ENCODE measurements at regions not wholly inside any gene's neighbourhood (a gene's known extent, or its start where the extent isn't known, plus 50 kb on each side); places are given as distances from the start of the nearest gene placed in this dataset.

GRCh38 chr13:111573801-111574200, 253.4 kb downstream of the TEX29 start:
- Histone ChIP-seq H3K27me3 (ENCODE audit: control insufficient read depth in 1 of 2, insufficient read depth in 2 of 2, low read length in 2 of 2) (no peaks in the 10 kb centered on the region), H3K9me3 (ENCODE audit: control insufficient read depth in 1 of 2, insufficient read depth in 1 of 2, low read length in 2 of 2) (peaks cover 18 to 29% of the 10 kb centered on the region in 2 experiments), H3K4me3 (ENCODE audit: low read length) (no peak overlapping the region), H3K36me3 (ENCODE audit: insufficient read depth, low read length) (no peaks in the 10 kb centered on the region), H3K27ac (ENCODE audit: low read depth in 1 of 2, low read length in 2 of 2) (no peak overlapping the region), H3K4me1 (ENCODE audit: insufficient read depth, low read length) (no peaks in the 10 kb centered on the region)
- ATAC-seq (ENCODE audit: poor library complexity) = no peak
- no peak for DNase-seq
- TF ChIP-seq, protein P1, sequence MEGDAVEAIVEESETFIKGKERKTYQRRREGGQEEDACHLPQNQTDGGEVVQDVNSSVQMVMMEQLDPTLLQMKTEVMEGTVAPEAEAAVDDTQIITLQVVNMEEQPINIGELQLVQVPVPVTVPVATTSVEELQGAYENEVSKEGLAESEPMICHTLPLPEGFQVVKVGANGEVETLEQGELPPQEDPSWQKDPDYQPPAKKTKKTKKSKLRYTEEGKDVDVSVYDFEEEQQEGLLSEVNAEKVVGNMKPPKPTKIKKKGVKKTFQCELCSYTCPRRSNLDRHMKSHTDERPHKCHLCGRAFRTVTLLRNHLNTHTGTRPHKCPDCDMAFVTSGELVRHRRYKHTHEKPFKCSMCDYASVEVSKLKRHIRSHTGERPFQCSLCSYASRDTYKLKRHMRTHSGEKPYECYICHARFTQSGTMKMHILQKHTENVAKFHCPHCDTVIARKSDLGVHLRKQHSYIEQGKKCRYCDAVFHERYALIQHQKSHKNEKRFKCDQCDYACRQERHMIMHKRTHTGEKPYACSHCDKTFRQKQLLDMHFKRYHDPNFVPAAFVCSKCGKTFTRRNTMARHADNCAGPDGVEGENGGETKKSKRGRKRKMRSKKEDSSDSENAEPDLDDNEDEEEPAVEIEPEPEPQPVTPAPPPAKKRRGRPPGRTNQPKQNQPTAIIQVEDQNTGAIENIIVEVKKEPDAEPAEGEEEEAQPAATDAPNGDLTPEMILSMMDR (IDR thresholded peaks at IDR 0.05) = no peak
- H3K27ac Mint-ChIP-seq = no peak overlapping the region
- no peaks in the 10 kb centered on the region for H3K36me3 Mint-ChIP-seq (ENCODE audit: low read depth)
- H3K4me3 Mint-ChIP-seq = no peak overlapping the region
- peaks cover 2% of the 10 kb centered on the region for H3K9me3 Mint-ChIP-seq
- intact Hi-C loops (cut with DNase I, micrococcal nuclease) = no loop called here
- peaks cover 2% of the 10 kb centered on the region for H3K27me3 Mint-ChIP-seq
- no peaks in the 10 kb centered on the region for H3K4me1 Mint-ChIP-seq (ENCODE audit: low read depth)
- POLR2A ChIA-PET = no interaction called here
- CTCF ChIA-PET = no interaction called here

DNA sequence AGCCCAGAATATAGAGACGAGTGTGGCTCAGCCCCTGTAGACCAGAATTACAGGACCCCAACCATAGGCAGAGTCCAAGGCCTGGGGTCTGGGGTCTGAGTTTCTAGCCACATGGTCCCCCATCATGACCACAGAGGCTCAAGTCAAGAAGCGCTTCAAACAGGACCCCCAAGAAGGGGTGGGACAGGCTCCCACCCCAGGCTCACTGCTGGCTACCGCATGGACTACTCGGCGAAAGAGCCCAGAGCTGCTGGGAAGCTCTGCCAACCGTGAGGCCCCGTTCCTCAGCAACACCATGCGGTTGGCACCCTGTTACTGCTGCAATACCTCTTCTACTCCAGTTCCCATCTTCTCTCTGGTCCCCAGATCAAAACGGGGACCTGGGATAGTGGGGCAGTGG, 254.8 kb downstream of the TEX29 start:
- no peaks in the 10 kb centered on the region for H3K27me3 ChIP-seq (ENCODE audit: control insufficient read depth in 1 of 2, insufficient read depth in 2 of 2, low read length in 2 of 2)
- Mint-ChIP-seq H3K4me3 (no peak overlapping the region), H3K27me3 (no peaks in the 10 kb centered on the region), H3K27ac (no peak overlapping the region), H3K9me3 (peaks cover 2% of the 10 kb centered on the region), H3K4me1 (ENCODE audit: low read depth) (no peaks in the 10 kb centered on the region), H3K36me3 (ENCODE audit: low read depth) (no peaks in the 10 kb centered on the region)
- CTCF ChIA-PET = no interaction called here
- peaks cover 18 to 36% of the 10 kb centered on the region in 2 experiments for H3K9me3 ChIP-seq (ENCODE audit: control insufficient read depth in 1 of 2, insufficient read depth in 1 of 2, low read length in 2 of 2)
- H3K36me3 ChIP-seq (ENCODE audit: insufficient read depth, low read length) = no peaks in the 10 kb centered on the region
- H3K4me3 ChIP-seq (ENCODE audit: low read length) = no peak overlapping the region
- ATAC-seq (ENCODE audit: poor library complexity) (no peak), DNase-seq (no peak)
- POLR2A ChIA-PET = no interaction called here
- H3K27ac ChIP-seq (ENCODE audit: low read depth in 1 of 2, low read length in 2 of 2) = no peak overlapping the region
- no peaks in the 10 kb centered on the region for H3K4me1 ChIP-seq (ENCODE audit: insufficient read depth, low read length)
- intact Hi-C loops (cut with DNase I, micrococcal nuclease) = no loop called here
- TF ChIP-seq, protein P1 (IDR thresholded peaks at IDR 0.05) = no peak

DNA sequence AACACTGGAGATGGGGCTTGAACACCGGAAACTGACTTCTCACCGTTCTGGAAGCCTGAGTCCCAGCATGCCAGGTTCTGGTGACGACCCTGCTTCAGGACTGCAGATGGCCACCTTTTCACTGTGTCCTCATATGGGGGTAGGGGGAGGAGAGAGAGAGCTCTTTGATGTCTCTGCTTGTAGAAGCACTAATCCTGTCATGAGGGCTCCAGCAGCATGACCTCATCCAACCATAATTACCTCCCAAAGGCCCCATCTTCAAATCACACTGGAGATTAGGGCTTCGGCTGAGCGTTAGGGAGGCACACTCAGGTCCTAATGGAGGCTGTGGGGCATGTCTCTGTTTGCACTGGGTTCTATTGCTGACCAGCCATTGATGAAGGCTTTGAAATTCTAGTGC, 255.3 kb downstream of the TEX29 start:
- DNase-seq = no peak
- no peak overlapping the region for H3K4me3 Mint-ChIP-seq
- POLR2A ChIA-PET = no interaction called here
- no peaks in the 10 kb centered on the region for H3K4me1 Mint-ChIP-seq (ENCODE audit: low read depth)
- ATAC-seq (ENCODE audit: poor library complexity) = no peak
- Histone ChIP-seq H3K27me3 (ENCODE audit: control insufficient read depth in 1 of 2, insufficient read depth in 2 of 2, low read length in 2 of 2) (no peaks in the 10 kb centered on the region), H3K36me3 (ENCODE audit: insufficient read depth, low read length) (no peaks in the 10 kb centered on the region), H3K27ac (ENCODE audit: low read depth in 1 of 2, low read length in 2 of 2) (no peak overlapping the region), H3K4me3 (ENCODE audit: low read length) (no peak overlapping the region), H3K4me1 (ENCODE audit: insufficient read depth, low read length) (no peaks in the 10 kb centered on the region), H3K9me3 (ENCODE audit: control insufficient read depth in 1 of 2, insufficient read depth in 1 of 2, low read length in 2 of 2) (peaks cover 18 to 38% of the 10 kb centered on the region in 2 experiments)
- CTCF ChIA-PET = no interaction called here
- H3K36me3 Mint-ChIP-seq (ENCODE audit: low read depth) = no peaks in the 10 kb centered on the region
- TF ChIP-seq, protein P1 (IDR thresholded peaks at IDR 0.05) = no peak
- H3K27ac Mint-ChIP-seq = no peak overlapping the region
- peaks cover 2% of the 10 kb centered on the region for H3K9me3 Mint-ChIP-seq
- intact Hi-C loops (cut with DNase I, micrococcal nuclease) = no loop called here
- no peaks in the 10 kb centered on the region for H3K27me3 Mint-ChIP-seq

Data from CD4-positive, alpha-beta T cell (primary cell).